HCT116 (cell line): ENCODE measurements at regions not wholly inside any gene's neighbourhood (a gene's known extent, or its start where the extent isn't known, plus 50 kb on each side); places are given as distances from the start of the nearest gene placed in this dataset.

Source experiments
- ATAC-seq: fragments of 200-7000 bp; cut with Tn5 transposase; 2 replicates; pipeline ENCODE4 v1.9.1; 2020; ENCODE audit warnings: mild to moderate bottlenecking, moderate library complexity
- BruUV-seq: library from RNA; stranded (reverse); fragments of 400-500 nt; replicated peaks from 2 replicates; lab custom pipeline; 2021; lab: Mats Ljungman, UMichigan
- CTCF ChIA-PET: fragments of 300-600 bp; sonication (Branson Sonifier 250); formaldehyde crosslinking; loops from one replicate; lab custom pipeline; 2021; ENCODE audit warnings: antibody characterized with exemption; lab: Charles Lee
- POLR2A ChIA-PET: fragments of 300-600, 350-600 bp; sonication (Branson Sonifier 250); formaldehyde crosslinking; loops from one replicate; lab custom pipeline; 2021; ENCODE audit warnings: antibody characterized with exemption; lab: Charles Lee
- RAD21 ChIA-PET, 2 experiments: fragments of 300-600 bp; sonication (Branson Sonifier 250); formaldehyde crosslinking; loops; one replicate each; lab custom pipeline; 2023; ENCODE audit warnings: low total read pairs in 2 of 2; ENCODE audit not compliant: uncharacterized antibody in 2 of 2, unreplicated experiment in 2 of 2, low non-redundant PET in 1 of 2; lab: Charles Lee
- DNase-seq: peaks from one replicate; pipeline ENCODE4 v3.0.0-alpha.2; 2010; ENCODE audit warnings: low read depth, low spot score
- H2AFZ ChIP-seq: fragments of 200-600 bp; shearing (Covaris generic), sonication (generic); 2 replicates; pipeline ENCODE4 v1.6.1; 2017; ENCODE audit warnings: low read depth, mixed run types, mixed read lengths, antibody characterized with exemption, low read length; ENCODE audit not compliant: poor library complexity, severe bottlenecking
- H3K27ac ChIP-seq: 2 replicates; pipeline ENCODE4 v1.5.1; 2012; ENCODE audit warnings: low read depth, low read length
- H3K27me3 ChIP-seq: fragments of 200-600 bp; sonication (generic); 2 replicates; pipeline ENCODE4 v1.6.1; 2016; ENCODE audit warnings: mixed run types, low read length, mixed read lengths; ENCODE audit not compliant: insufficient read depth
- H3K36me3 ChIP-seq, 2 experiments: fragments of 200-500 bp in 1 of 2; fragments of 200-600 bp in 1 of 2; sonication (Bioruptor generic) in 1 of 2; sonication (generic) in 1 of 2; 2 replicates each; pipeline versions ENCODE4 v1.5.1 to v1.6.1; 2014 to 2016; ENCODE audit warnings: low read length in 2 of 2, inconsistent platforms in 1 of 2, mixed read lengths in 1 of 2, mixed run types in 1 of 2; ENCODE audit not compliant: insufficient read depth in 2 of 2, control insufficient read depth in 1 of 2
- H3K4me1 ChIP-seq, 2 experiments: fragments of 200-600 bp in 1 of 2; sonication (generic) in 1 of 2; 2 replicates each; pipeline versions ENCODE4 v1.5.1 to v1.6.1; 2012 to 2017; ENCODE audit warnings: low read length in 2 of 2, inconsistent platforms in 1 of 2, mild to moderate bottlenecking in 1 of 2, mixed read lengths in 1 of 2, mixed run types in 1 of 2, moderate library complexity in 1 of 2; ENCODE audit not compliant: insufficient read depth in 2 of 2, control insufficient read depth in 1 of 2
- H3K4me2 ChIP-seq: fragments of 200-600 bp; sonication (generic); 2 replicates; pipeline ENCODE4 v1.6.1; 2017; ENCODE audit warnings: mixed run types, low read length, mixed read lengths
- H3K4me3 ChIP-seq, 2 experiments: fragments of 200-600 bp in 1 of 2; sonication (generic) in 1 of 2; replicated peaks in 1 of 2; 2 replicates each; pipeline ENCODE4 v1.5.1; 2011 to 2016; ENCODE audit warnings: low read length in 2 of 2, control low read depth in 1 of 2, low read depth in 1 of 2, mild to moderate bottlenecking in 1 of 2, mixed read lengths in 1 of 2, mixed run types in 1 of 2
- H3K79me2 ChIP-seq: fragments of 200-600 bp; sonication (generic); 2 replicates; pipeline ENCODE4 v1.6.1; 2017; ENCODE audit warnings: mild to moderate bottlenecking, mixed run types, low read length, moderate library complexity, mixed read lengths; ENCODE audit not compliant: insufficient read depth
- H3K9ac ChIP-seq: fragments of 200-600 bp; sonication (generic); 2 replicates; pipeline ENCODE4 v1.6.1; 2016; ENCODE audit warnings: low read length, mixed read lengths
- H3K9me2 ChIP-seq: fragments of 200-600 bp; sonication (generic), shearing (Covaris generic); 2 replicates; pipeline ENCODE4 v1.6.1; 2017; ENCODE audit warnings: mixed run types, mild to moderate bottlenecking, moderate library complexity; ENCODE audit not compliant: insufficient read depth
- H3K9me3 ChIP-seq, 2 experiments: fragments of 200-500 bp in 1 of 2; fragments of 200-600 bp in 1 of 2; sonication (Bioruptor generic) in 1 of 2; sonication (generic) in 1 of 2; 2 replicates each; pipeline ENCODE4 v1.6.1; 2014 to 2017; ENCODE audit warnings: low read length in 2 of 2, mixed read lengths in 2 of 2, inconsistent platforms in 1 of 2, low read depth in 1 of 2, mild to moderate bottlenecking in 1 of 2, mixed run types in 1 of 2, moderate library complexity in 1 of 2; ENCODE audit not compliant: control insufficient read depth in 1 of 2, insufficient read depth in 1 of 2
- H4K20me1 ChIP-seq: fragments of 200-600 bp; sonication (generic), shearing (Covaris generic); 2 replicates; pipeline ENCODE4 v1.6.1; 2017; ENCODE audit warnings: mixed run types, mild to moderate bottlenecking, moderate library complexity; ENCODE audit not compliant: insufficient read depth
- CBX3 ChIP-seq: IDR thresholded peaks from 2 replicates; pipeline ENCODE4 v1.6.1; 2012; ENCODE audit warnings: low read depth
- EGR1 ChIP-seq: IDR thresholded peaks from 2 replicates; pipeline ENCODE4 v1.6.1; 2012; ENCODE audit warnings: low read depth
- ELF1 ChIP-seq: IDR thresholded peaks from 2 replicates; pipeline ENCODE4 v1.6.1; 2012; ENCODE audit warnings: low read depth, borderline replicate concordance
- EZH2 ChIP-seq: fragments of 200-600 bp; sonication (generic); IDR thresholded peaks from 2 replicates; pipeline ENCODE4 v1.6.1; 2017; ENCODE audit warnings: antibody characterized with exemption, mixed run types
- FOSL1 ChIP-seq: IDR thresholded peaks from 2 replicates; pipeline ENCODE4 v1.6.1; 2012; ENCODE audit warnings: low read depth
- JUND ChIP-seq: IDR thresholded peaks from 2 replicates; pipeline ENCODE4 v1.6.1; 2012
- RAD21 ChIP-seq: IDR thresholded peaks from 2 replicates; pipeline ENCODE4 v1.6.1; 2012; ENCODE audit warnings: low read depth, mild to moderate bottlenecking
- SIN3A ChIP-seq: IDR thresholded peaks from 2 replicates; pipeline ENCODE4 v1.6.1; 2012; ENCODE audit warnings: low read depth
- SP1 ChIP-seq: IDR thresholded peaks from 2 replicates; pipeline ENCODE4 v1.6.1; 2012; ENCODE audit warnings: low read depth
- SRF ChIP-seq: IDR thresholded peaks from 2 replicates; pipeline ENCODE4 v1.6.1; 2012; ENCODE audit warnings: low read depth
- TCF7L2 ChIP-seq: IDR thresholded peaks from 2 replicates; pipeline ENCODE4 v1.7.0; 2011; ENCODE audit warnings: borderline replicate concordance, inconsistent platforms; ENCODE audit not compliant: insufficient read depth, insufficient read length; ENCODE audit errors: extremely low read depth
- YY1 ChIP-seq: IDR thresholded peaks from 2 replicates; pipeline ENCODE4 v1.6.1; 2011; ENCODE audit warnings: low read length, low read depth, moderate library complexity, mild to moderate bottlenecking; ENCODE audit not compliant: insufficient replicate concordance; ENCODE audit errors: extremely low read depth
- ZFX ChIP-seq: fragments of 450-650 bp; IDR thresholded peaks from 2 replicates; pipeline ENCODE4 v1.6.1; 2017
- ZNF274 ChIP-seq: fragments of 200-500 bp; sonication (Bioruptor generic); IDR thresholded peaks from 2 replicates; pipeline ENCODE4 v1.6.1; 2014; ENCODE audit warnings: mild to moderate bottlenecking, low read depth, low read length, inconsistent platforms
- intact Hi-C: fragments of 100-400 bp; cut with micrococcal nuclease; formaldehyde crosslinking; loops from 2 replicates; pipeline ENCODE4 v1.10.0; 2022
- TF ChIP-seq, protein P1 (sequence below): IDR thresholded peaks from 2 replicates; pipeline ENCODE4 v1.6.1; 2012
- TF ChIP-seq, protein P2 (sequence below): IDR thresholded peaks from 2 replicates; pipeline ENCODE4 v1.6.1; 2012
- TF ChIP-seq, protein P3 (sequence below): IDR thresholded peaks from 2 replicates; pipeline ENCODE4 v1.6.1; 2011; ENCODE audit warnings: mild to moderate bottlenecking, low read length, moderate library complexity; ENCODE audit not compliant: insufficient replicate concordance; ENCODE audit errors: extremely low read depth
- TF ChIP-seq, protein P4 (sequence below), 3 experiments: fragments of 200-600 bp in 1 of 3; sonication (generic) in 1 of 3; IDR thresholded peaks in 2 of 3; conservative IDR thresholded peaks in 1 of 3; 2 replicates each; pipeline ENCODE4 v1.5.1; 2012 to 2017; ENCODE audit warnings: low read depth in 2 of 3, low read length in 2 of 3, antibody characterized with exemption in 1 of 3, borderline replicate concordance in 1 of 3, control low read depth in 1 of 3, mild to moderate bottlenecking in 1 of 3, mixed read lengths in 1 of 3, mixed run types in 1 of 3, moderate library complexity in 1 of 3; ENCODE audit not compliant: insufficient read depth in 1 of 3
- TF ChIP-seq, protein P5 (sequence below): IDR thresholded peaks from 2 replicates; pipeline ENCODE4 v1.6.1; 2012; ENCODE audit warnings: low read depth

DNA sequence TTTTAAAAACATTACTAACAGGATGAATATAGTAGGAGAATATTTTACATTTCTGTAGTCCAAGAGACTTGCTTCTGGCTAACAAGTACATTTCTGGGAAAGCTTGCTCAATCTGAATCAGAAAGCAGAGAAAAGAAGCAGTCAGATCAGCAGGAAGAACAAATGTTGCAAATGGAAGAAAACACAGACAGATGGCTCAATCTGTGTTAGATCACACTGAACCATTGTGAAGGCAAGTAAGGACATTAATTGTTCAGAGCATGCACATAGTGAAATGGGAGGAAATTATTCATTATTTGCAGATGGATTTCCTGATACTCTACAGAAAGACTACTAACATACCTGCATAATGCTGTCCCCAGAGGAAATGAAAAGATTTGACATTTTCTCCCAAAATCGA lies 65.2 kb upstream of the CNOT2 start:
- no peak overlapping the region for H3K27ac ChIP-seq
- no peak for ATAC-seq
- ChIA-PET POLR2A (no interaction called here), CTCF (no interaction called here), RAD21 (no interaction called here)
- no TSS peak for BruUV-seq
- no peak for DNase-seq
- TF ChIP-seq JUND: no peak
- no peak for TF ChIP-seq FOSL1
- TF ChIP-seq, protein P1, sequence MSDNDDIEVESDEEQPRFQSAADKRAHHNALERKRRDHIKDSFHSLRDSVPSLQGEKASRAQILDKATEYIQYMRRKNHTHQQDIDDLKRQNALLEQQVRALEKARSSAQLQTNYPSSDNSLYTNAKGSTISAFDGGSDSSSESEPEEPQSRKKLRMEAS: no peak
- no peak for TF ChIP-seq RAD21
- TF ChIP-seq, protein P2, sequence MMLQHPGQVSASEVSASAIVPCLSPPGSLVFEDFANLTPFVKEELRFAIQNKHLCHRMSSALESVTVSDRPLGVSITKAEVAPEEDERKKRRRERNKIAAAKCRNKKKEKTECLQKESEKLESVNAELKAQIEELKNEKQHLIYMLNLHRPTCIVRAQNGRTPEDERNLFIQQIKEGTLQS: no peak
- TF ChIP-seq EGR1: no peak
- TF ChIP-seq TCF7L2: no peak
- TF ChIP-seq CBX3: no peak
- no peak for TF ChIP-seq SIN3A
- TF ChIP-seq, protein P3, sequence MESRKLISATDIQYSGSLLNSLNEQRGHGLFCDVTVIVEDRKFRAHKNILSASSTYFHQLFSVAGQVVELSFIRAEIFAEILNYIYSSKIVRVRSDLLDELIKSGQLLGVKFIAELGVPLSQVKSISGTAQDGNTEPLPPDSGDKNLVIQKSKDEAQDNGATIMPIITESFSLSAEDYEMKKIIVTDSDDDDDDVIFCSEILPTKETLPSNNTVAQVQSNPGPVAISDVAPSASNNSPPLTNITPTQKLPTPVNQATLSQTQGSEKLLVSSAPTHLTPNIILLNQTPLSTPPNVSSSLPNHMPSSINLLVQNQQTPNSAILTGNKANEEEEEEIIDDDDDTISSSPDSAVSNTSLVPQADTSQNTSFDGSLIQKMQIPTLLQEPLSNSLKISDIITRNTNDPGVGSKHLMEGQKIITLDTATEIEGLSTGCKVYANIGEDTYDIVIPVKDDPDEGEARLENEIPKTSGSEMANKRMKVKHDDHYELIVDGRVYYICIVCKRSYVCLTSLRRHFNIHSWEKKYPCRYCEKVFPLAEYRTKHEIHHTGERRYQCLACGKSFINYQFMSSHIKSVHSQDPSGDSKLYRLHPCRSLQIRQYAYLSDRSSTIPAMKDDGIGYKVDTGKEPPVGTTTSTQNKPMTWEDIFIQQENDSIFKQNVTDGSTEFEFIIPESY: no peak
- TF ChIP-seq SRF: no peak
- TF ChIP-seq, protein P4, sequence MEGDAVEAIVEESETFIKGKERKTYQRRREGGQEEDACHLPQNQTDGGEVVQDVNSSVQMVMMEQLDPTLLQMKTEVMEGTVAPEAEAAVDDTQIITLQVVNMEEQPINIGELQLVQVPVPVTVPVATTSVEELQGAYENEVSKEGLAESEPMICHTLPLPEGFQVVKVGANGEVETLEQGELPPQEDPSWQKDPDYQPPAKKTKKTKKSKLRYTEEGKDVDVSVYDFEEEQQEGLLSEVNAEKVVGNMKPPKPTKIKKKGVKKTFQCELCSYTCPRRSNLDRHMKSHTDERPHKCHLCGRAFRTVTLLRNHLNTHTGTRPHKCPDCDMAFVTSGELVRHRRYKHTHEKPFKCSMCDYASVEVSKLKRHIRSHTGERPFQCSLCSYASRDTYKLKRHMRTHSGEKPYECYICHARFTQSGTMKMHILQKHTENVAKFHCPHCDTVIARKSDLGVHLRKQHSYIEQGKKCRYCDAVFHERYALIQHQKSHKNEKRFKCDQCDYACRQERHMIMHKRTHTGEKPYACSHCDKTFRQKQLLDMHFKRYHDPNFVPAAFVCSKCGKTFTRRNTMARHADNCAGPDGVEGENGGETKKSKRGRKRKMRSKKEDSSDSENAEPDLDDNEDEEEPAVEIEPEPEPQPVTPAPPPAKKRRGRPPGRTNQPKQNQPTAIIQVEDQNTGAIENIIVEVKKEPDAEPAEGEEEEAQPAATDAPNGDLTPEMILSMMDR (IDR thresholded peaks at IDR 0.05 in 2 of 3, conservative IDR thresholded peaks at IDR 0.05 in 1 of 3; ENCODE audit: borderline replicate concordance in 1 of 3, insufficient read depth in 1 of 3, low read depth in 2 of 3, low read length in 2 of 3): no peak
- no peak for TF ChIP-seq EZH2
- TF ChIP-seq ZFX: no peak
- no peak for TF ChIP-seq ELF1
- TF ChIP-seq, protein P5, sequence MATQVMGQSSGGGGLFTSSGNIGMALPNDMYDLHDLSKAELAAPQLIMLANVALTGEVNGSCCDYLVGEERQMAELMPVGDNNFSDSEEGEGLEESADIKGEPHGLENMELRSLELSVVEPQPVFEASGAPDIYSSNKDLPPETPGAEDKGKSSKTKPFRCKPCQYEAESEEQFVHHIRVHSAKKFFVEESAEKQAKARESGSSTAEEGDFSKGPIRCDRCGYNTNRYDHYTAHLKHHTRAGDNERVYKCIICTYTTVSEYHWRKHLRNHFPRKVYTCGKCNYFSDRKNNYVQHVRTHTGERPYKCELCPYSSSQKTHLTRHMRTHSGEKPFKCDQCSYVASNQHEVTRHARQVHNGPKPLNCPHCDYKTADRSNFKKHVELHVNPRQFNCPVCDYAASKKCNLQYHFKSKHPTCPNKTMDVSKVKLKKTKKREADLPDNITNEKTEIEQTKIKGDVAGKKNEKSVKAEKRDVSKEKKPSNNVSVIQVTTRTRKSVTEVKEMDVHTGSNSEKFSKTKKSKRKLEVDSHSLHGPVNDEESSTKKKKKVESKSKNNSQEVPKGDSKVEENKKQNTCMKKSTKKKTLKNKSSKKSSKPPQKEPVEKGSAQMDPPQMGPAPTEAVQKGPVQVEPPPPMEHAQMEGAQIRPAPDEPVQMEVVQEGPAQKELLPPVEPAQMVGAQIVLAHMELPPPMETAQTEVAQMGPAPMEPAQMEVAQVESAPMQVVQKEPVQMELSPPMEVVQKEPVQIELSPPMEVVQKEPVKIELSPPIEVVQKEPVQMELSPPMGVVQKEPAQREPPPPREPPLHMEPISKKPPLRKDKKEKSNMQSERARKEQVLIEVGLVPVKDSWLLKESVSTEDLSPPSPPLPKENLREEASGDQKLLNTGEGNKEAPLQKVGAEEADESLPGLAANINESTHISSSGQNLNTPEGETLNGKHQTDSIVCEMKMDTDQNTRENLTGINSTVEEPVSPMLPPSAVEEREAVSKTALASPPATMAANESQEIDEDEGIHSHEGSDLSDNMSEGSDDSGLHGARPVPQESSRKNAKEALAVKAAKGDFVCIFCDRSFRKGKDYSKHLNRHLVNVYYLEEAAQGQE: no peak
- TF ChIP-seq SP1: no peak
- TF ChIP-seq YY1: no peak
- no peak for TF ChIP-seq ZNF274
- H3K4me3 ChIP-seq: no peak overlapping the region
- H2AFZ ChIP-seq: no peak overlapping the region
- intact Hi-C loops: no loop called here
- H3K9ac ChIP-seq: no peak overlapping the region
- H3K36me3 ChIP-seq: no peaks in the 10 kb centered on the region
- no peaks in the 10 kb centered on the region for H3K79me2 ChIP-seq
- H3K4me1 ChIP-seq: no peaks in the 10 kb centered on the region
- H3K9me2 ChIP-seq: no peaks in the 10 kb centered on the region
- no peaks in the 10 kb centered on the region for H3K9me3 ChIP-seq
- H3K27me3 ChIP-seq: no peaks in the 10 kb centered on the region
- no peaks in the 10 kb centered on the region for H4K20me1 ChIP-seq
- no peak overlapping the region for H3K4me2 ChIP-seq
